GM19395 (cell line): ENCODE measurements at regions not wholly inside any gene's neighbourhood (a gene's known extent, or its start where the extent isn't known, plus 50 kb on each side); places are given as distances from the start of the nearest gene placed in this dataset.

ENCODE experiments used
- ATAC-seq: cut with Tn5 transposase; IDR thresholded peaks from one replicate; pipeline ENCODE4 v1.9.1; 2021; ENCODE audit warnings: mild to moderate bottlenecking, moderate library complexity; ENCODE audit not compliant: unreplicated experiment

DNA sequence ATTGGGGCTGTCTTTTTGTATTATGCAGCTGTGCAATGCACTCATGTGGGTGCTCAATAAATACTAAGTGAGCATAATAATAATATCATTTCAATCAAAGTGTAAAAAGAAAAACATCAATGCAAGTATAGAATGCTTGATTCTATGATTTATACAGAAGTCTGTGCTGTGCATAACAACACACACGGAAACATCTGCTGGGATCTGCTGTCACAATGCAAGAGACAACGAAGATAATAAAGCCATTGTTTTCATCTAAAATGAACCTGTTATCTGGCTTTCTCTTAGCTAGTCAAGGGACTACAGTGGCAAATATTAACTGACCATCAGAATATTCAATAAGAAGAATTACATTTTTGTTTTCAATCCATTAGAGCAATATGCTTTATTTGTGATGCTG, 1156.9 kb upstream of the MAP3K7 start:
- no peak for ATAC-seq

- no peak for ATAC-seq
Observed at GRCh38 chr6:91731939-91732338, 1145.1 kb upstream of the MAP3K7 start.

DNA sequence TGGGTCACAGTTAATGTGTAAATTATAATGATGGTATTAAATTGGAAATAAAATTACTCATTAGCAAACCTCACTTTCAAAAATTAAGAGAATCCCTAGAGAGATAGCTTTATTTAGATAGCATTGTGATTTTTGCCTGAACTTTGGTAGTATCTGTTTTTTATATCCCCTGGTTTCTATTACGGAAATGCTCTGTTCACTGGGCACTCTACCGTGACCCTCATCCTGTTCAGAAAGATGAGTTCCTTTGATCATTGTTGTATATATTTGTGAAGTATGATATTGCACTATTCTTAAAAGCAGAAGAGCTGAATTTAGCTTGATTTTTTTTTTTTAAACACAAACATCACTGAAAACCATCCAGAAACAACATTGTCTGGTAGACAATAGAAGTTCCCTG, 1143.8 kb upstream of the MAP3K7 start:
- no peak for ATAC-seq

DNA sequence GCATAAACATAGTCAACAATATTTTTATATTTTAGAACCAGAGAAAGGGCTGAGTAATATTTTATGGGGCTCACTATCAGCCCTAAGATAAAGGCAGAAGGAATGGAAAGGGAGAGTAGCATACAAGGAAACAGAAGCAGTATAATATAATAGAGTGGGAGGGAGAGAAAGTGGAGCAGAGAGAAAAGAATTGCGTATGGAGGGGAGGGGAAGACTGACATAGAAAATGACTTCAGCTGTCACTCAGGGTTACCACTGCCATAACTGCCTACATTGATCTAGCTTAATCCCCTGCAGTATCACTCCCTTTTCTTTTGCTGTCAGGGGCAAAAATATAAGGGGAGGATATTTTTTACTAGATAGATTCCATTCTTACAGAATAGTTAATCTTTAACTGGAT, 1133.5 kb upstream of the MAP3K7 start:
- no peak for ATAC-seq

DNA sequence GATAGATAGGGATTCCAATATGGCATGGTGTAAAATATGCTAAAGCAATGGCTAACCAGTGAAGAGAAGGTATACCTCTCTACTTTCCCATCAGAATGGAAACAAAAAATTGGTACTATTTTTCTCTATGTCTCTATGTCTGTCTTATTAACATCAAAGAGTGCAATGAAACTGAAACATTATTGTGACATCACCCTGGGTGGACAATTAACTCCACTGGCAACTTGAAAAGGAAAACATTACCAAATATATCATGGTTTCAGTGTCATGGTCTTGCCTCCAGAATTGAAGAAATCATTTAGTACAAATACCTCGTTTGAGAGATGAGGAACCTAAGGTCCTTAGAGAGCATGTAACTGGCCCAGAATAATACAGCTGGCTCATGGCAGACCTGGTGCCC, 1132.5 kb upstream of the MAP3K7 start:
- no peak for ATAC-seq

DNA sequence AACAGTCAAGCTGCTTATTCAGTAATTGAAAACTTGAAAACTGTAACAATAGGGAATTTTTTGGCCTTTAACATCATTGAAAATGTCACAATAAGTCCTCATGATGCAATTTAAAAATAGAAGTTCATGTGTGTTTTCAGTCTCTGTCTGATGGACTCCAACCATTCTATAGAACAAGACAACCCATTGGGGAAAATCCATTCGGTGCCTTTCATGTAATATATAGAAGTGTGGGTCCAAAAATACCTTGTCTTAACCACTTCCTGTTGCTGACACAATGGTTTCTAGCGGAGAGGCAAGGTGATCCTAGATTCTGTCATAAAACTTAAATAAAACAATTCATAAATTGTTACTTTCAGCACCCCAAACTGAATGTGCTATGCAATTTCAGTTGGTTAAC, 1131.3 kb upstream of the MAP3K7 start:
- ATAC-seq = no peak

DNA sequence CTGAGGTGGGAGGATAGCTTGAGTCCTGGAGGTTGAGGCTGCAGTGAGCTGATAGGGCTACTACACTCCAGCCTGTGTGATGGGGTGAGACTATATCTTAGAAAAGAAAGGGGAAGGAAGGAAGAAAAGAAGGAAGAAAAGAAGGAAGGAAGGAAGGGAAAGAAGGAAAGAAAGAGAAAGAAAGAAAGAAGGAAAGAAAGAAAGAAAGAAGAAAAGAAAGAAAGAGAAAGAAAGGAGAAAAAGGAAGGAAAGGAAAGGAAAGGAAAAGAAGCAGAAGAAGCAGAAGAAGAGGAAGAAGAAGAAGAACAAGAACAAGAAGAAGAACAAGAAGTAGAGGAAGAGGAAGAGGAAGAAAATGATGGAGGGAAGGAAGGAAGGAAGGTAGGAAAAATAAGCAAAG, 1130.2 kb upstream of the MAP3K7 start:
- ATAC-seq = no peak

DNA sequence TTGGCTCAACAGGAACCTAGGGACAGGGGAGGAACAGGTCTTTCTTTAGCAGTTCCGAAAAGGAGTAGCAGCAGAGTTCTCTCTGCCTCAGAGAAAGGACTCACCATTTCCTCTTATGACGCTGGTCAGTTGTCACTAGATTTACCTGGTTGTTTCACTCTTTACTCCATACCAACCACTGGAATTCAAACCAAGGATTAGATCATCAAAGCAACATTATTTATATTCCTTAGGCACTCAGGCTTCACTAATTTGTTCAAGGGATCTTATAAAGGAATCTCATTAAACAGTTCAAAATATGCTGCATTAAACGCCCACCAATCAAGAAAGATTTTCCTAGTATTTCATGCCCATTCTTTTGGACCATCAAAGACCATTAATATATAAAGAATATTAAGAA, 1129.5 kb upstream of the MAP3K7 start:
- ATAC-seq = no peak

GRCh38 chr6:91715171-91715805, 1128.4 kb upstream of the MAP3K7 start:
- no peak for ATAC-seq

GRCh38 chr6:91713911-91714310, 1127.0 kb upstream of the MAP3K7 start:
- no peak for ATAC-seq

- no peak for ATAC-seq
Observed at GRCh38 chr6:91711518-91711917, 1124.6 kb upstream of the MAP3K7 start.

- ATAC-seq = no peak
Observed at GRCh38 chr6:91710342-91710741, 1123.5 kb upstream of the MAP3K7 start.

- no peak for ATAC-seq
Observed at GRCh38 chr6:91708534-91708933, 1121.7 kb upstream of the MAP3K7 start.

DNA sequence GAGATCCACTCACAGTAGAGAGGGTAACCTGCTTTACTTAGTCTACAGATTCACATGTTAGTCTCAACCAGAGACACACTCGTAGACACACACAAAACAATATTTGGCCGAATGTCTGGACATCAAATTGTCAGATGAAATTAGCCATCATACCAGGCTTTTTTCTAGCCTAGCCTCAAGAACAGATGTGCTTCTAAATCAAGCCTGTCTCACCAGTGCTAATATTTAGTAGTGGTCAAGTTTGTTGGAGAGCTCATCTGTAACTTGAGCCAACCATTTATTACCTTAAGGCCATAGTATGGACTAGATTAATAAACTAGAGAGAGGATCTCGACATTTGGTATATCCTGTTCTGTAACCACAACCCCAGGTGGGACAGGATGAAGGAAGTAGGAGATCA, 1118.8 kb upstream of the MAP3K7 start:
- no peak for ATAC-seq

GRCh38 chr6:91704531-91704930, 1117.7 kb upstream of the MAP3K7 start:
- no peak for ATAC-seq

DNA sequence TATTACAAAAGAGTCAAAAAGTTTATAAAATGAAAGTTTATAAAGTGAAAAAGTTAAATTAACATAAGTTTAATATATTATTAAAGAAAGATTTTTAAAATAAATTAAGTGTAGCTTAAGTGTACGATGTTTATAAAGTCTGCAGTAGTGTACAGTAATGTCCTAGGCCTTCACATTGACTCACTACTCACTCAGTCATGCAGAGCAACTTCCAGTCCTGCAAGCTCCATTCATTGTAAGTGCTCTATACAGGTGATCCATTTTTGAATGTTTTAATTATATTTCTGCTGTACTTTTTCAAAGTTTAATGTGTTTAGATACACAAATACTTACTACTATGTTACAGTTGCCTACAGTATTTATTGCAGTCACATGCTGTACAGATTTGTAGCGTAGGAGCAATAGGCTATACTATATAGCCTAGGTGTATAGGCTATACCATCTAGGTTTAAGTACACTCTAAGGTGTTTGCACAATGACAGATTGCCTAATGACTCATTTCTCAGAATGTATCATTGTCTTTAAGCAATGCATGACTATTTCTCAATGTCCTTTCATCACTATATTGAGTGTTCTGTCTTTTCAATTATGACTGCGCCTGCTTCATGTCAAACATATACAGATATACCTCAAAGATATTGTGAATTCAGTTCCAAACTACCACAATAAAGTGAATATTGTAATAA, 1110.3 kb upstream of the MAP3K7 start:
- ATAC-seq = no peak

DNA sequence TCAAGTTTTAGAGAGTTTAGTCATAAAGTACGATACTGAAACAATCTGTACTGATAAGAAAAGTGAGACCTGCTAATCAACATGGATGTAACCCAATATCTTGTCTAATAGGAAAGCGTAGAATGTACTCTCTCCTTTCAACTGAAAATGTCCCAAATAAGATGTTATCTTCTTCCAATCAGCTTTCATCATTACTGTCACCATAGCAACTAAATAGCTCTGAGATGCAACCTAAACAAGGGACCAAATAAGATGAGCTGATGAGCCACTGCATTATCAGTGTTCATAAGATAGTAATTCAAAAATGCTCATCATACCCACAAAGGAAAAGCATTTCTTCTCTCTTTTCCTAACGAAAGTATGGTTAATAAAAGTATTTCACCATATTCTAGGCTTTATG, 1108.3 kb upstream of the MAP3K7 start:
- no peak for ATAC-seq

- ATAC-seq = no peak
Observed at GRCh38 chr6:91694016-91694654, 1107.3 kb upstream of the MAP3K7 start.

DNA sequence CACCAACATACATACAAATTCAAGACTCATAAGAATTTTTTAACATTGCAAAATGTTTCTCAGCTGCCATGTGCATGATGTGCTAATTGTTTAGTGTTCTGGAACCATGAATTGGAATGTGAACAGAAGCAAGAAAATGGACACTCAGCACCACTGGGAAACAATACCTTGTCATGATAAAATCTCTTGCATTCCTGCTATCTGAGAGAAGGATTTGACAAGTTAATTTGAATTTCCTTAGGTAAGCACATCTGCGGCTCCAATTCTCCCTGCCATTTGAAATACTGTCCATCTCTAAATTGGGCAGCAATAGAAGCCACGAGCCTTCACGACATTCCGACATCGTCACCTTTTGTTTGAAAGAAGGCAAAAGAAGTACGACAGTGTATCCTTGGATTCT, 1104.6 kb upstream of the MAP3K7 start:
- no peak for ATAC-seq

GRCh38 chr6:91683240-91683639, 1096.4 kb upstream of the MAP3K7 start:
- no peak for ATAC-seq

DNA sequence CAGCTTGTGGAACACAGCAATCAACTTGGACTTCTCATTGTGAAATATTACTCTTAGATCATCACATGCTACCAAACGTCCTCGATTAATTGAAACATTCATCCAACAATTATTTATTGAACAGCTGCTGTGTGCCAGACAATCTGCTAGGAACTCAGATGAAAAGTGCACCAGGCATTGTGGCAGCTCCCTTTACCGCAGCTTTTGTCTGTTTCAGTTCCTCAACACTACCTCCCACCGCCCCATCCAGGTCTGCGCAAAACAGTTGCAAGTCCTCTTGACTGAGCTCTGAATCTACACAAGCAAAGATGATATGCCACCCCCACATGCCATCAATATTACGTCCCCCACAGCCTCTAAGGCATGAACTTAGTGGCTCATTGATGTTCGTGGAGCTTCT, 1094.4 kb upstream of the MAP3K7 start:
- no peak for ATAC-seq

DNA sequence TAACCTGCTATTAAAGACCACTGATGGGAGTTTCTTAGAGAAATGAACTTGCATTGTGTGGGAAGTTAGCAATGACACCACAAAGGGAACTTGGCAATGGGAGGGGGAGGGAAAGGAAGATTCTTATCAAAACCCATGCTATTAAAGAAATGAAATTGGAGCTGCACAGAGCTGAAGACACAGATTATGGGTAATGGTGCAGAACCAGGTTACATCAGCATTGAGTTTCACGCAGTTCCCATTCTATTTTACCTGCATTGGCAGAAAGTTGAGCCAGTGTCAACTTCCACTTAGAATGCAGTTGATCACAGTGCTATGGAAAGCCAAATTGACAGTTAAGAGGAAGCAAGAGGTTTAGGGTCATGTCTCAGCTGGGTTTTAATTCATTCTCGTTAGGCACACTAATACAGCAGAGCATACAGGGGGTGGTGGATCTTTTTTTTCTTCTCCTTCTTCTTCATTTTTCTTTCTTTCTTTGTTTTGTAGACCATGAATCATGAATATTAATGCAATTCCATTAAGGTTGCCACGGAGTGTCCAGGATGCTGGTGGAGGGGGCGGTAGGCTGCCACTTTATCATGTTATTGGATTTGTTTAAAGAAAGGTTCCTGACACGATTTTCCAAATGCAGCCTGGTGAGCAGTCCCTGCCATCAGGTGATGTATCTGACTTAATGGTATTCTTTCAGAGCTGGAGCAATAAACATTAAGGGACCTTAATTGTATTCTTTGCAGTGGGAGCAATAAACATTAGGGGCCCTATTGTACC, 1092.0 kb upstream of the MAP3K7 start:
- ATAC-seq = no peak
